ENCODE measurements at regions not wholly inside any gene's neighbourhood (a gene's known extent, or its start where the extent isn't known, plus 50 kb on each side); places are given as distances from the start of the nearest gene placed in this dataset.

DNA sequence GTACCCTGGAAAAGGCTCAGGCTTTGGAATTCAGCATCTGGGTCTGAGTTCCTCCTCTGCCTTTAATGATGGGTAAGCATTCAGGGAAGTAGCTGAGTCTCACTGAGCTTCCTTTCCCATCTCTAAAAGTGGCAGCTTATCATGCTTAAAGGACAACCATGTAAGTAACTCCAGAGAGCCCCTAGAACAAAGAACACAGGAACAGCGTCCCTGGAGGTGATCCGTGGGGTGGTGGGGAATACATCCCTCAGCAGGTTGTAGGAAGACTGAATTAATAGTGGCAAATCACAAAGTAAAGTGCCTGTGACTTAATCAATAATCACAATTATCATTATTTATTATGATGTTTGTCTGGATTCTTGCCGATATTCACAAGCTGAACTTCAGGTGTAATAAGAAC is 114.7 kb upstream of the ISX start:
- Histone ChIP-seq H3K4me2 (ENCODE audit: unreplicated experiment) (no peak overlapping the region), H4K20me1 (ENCODE audit: insufficient read depth) (no peaks in the 10 kb centered on the region), H2AFZ (no peak overlapping the region), H3K79me2 (ENCODE audit: insufficient read depth) (no peaks in the 10 kb centered on the region), H3K27ac (no peak overlapping the region), H3K36me3 (ENCODE audit: low read depth) (no peaks in the 10 kb centered on the region), H3K4me3 (no peak overlapping the region), H3K9me2 (ENCODE audit: insufficient read depth) (no peaks in the 10 kb centered on the region), H3K9ac (no peak overlapping the region), H3K27me3 (replicated peaks; ENCODE audit: insufficient read depth) (no peaks in the 10 kb centered on the region), H3F3A (ENCODE audit: insufficient read depth) (no peaks in the 10 kb centered on the region), H3K4me1 (ENCODE audit: insufficient read depth) (no peaks in the 10 kb centered on the region), H3K9me3 (ENCODE audit: low read depth) (no peaks in the 10 kb centered on the region)
- no peak for DNase-seq
- in situ Hi-C loops (cut with MboI): no loop called here
- TF ChIP-seq EZH2phosphoT487 (IDR thresholded peaks at IDR 0.05; ENCODE audit: insufficient read depth, low read depth): no peak
- TF ChIP-seq EZH2 (IDR thresholded peaks at IDR 0.05; ENCODE audit: insufficient read depth, poor library complexity, severe bottlenecking): no peak
- 30 to 36% methylated on average over 3 of the region's 3 CpGs for WGBS, 2 experiments (ENCODE audit: low coverage in 1 of 2, low lambda C conversion rate in 2 of 2, missing lambda C conversion rate in 2 of 2)

- 9 to 14% methylated on average over 5 of the region's 5 CpGs for WGBS, 2 experiments (ENCODE audit: low coverage in 1 of 2, low lambda C conversion rate in 2 of 2, missing lambda C conversion rate in 2 of 2)
- DNase-seq: no peak
- no peaks in the 10 kb centered on the region for H3K27me3 ChIP-seq (replicated peaks; ENCODE audit: insufficient read depth)
- no peak for TF ChIP-seq EZH2phosphoT487 (IDR thresholded peaks at IDR 0.05; ENCODE audit: insufficient read depth, low read depth)
- TF ChIP-seq EZH2 (IDR thresholded peaks at IDR 0.05; ENCODE audit: insufficient read depth, poor library complexity, severe bottlenecking): no peak
- no peak overlapping the region for H3K4me3 ChIP-seq
- H3K27ac ChIP-seq: no peak overlapping the region
- no peaks in the 10 kb centered on the region for H3K79me2 ChIP-seq (ENCODE audit: insufficient read depth)
- H3K36me3 ChIP-seq (ENCODE audit: low read depth): no peaks in the 10 kb centered on the region
- H4K20me1 ChIP-seq (ENCODE audit: insufficient read depth): no peaks in the 10 kb centered on the region
- no peaks in the 10 kb centered on the region for H3K9me3 ChIP-seq (ENCODE audit: low read depth)
- no peak overlapping the region for H3K9ac ChIP-seq
- H3F3A ChIP-seq (ENCODE audit: insufficient read depth): no peaks in the 10 kb centered on the region
- H3K9me2 ChIP-seq (ENCODE audit: insufficient read depth): no peaks in the 10 kb centered on the region
- H2AFZ ChIP-seq: no peak overlapping the region
- in situ Hi-C loops (cut with MboI): no loop called here
- H3K4me1 ChIP-seq (ENCODE audit: insufficient read depth): no peaks in the 10 kb centered on the region
- no peak overlapping the region for H3K4me2 ChIP-seq (ENCODE audit: unreplicated experiment)
Observed at GRCh38 chr22:34960005-34960404, 106.0 kb upstream of the ISX start.

DNA sequence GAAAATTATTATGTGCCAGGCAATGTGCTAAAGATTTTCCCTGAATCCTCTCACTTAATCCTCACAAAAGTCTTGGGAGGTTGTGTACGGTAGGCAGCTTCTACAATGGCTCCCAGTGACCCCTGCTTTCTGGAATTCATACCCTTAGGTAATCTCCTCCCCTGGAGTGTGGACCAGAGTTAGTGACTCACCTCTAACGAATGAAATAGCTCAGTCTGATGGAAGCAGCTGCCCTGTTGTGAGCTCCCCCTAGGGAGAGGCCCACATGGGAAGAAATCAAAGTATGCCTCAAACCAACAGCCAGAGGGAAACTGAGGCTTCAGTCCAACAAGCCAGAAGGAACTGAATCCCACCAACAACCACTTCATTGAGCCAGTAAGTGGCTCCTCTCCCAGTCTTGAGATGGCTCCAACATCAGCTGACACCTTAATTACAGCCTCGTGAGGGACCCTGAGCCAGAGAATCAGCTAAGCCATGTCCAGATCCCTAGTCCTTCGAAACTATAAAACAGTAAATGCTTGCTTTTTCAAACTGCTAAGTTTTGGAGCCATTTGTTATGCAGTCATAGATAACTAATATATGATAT is 98.9 kb upstream of the ISX start:
- Histone ChIP-seq H3K36me3 (ENCODE audit: low read depth) (no peaks in the 10 kb centered on the region), H3K9me3 (ENCODE audit: low read depth) (no peaks in the 10 kb centered on the region), H3K79me2 (ENCODE audit: insufficient read depth) (no peaks in the 10 kb centered on the region), H3F3A (ENCODE audit: insufficient read depth) (no peaks in the 10 kb centered on the region), H3K9me2 (ENCODE audit: insufficient read depth) (no peaks in the 10 kb centered on the region), H3K4me2 (ENCODE audit: unreplicated experiment) (no peak overlapping the region), H3K27ac (no peak overlapping the region), H4K20me1 (ENCODE audit: insufficient read depth) (no peaks in the 10 kb centered on the region), H3K9ac (no peak overlapping the region), H2AFZ (no peak overlapping the region), H3K27me3 (replicated peaks; ENCODE audit: insufficient read depth) (no peaks in the 10 kb centered on the region), H3K4me3 (no peak overlapping the region), H3K4me1 (ENCODE audit: insufficient read depth) (no peaks in the 10 kb centered on the region)
- no peak for TF ChIP-seq EZH2phosphoT487 (IDR thresholded peaks at IDR 0.05; ENCODE audit: insufficient read depth, low read depth)
- TF ChIP-seq EZH2 (IDR thresholded peaks at IDR 0.05; ENCODE audit: insufficient read depth, poor library complexity, severe bottlenecking): no peak
- peak; percentile 0 for DNase-seq
- in situ Hi-C loops (cut with MboI): no loop called here
- 7 to 10% methylated on average over 4 of the region's 4 CpGs for WGBS, 2 experiments (ENCODE audit: low coverage in 1 of 2, low lambda C conversion rate in 2 of 2, missing lambda C conversion rate in 2 of 2)

DNA sequence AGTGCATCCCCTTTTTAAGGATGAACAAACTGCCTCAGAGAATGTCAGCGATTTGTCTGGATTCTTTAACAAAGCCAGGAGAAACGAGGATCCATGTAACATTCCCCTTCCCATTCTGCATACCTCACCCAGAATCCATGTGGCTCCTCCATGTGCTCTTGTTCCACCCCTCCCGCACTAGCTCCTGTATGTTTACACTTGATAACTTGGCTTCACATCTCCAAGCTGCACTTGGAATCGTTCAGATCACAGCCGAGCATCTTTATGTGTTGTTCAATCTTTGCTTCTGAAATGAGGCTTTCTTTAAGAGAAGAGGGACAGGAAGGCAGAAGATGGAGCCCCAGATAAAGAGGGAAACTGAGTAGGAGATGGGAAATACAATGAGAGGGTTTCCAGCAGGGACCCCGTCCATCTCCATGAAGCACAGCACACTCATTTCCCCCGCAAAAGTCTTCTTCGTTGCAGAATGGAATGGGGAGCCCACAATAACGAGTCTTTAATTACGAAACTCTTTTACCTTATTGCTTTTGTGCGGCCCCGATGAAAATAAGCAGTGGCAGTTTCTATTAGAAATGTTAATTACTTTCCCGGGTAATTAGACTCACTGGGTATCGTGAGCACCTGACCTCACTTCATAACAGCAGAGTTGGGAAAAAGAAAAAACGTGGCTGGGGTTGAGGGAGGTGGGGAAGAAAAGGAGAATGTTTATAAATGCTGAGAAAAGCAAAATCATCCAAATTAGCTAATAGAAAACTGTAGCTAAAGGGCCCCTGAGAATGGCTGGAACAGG is 96.8 kb upstream of the ISX start:
- no peaks in the 10 kb centered on the region for H3K4me1 ChIP-seq (ENCODE audit: insufficient read depth)
- H3K27ac ChIP-seq: no peak overlapping the region
- H3K36me3 ChIP-seq (ENCODE audit: low read depth): no peaks in the 10 kb centered on the region
- no peak overlapping the region for H3K4me3 ChIP-seq
- TF ChIP-seq EZH2phosphoT487 (IDR thresholded peaks at IDR 0.05; ENCODE audit: insufficient read depth, low read depth) (no peak), EZH2 (IDR thresholded peaks at IDR 0.05; ENCODE audit: insufficient read depth, poor library complexity, severe bottlenecking) (no peak)
- WGBS, 2 experiments (ENCODE audit: low coverage in 1 of 2, low lambda C conversion rate in 2 of 2, missing lambda C conversion rate in 2 of 2): 31 to 33% methylated on average over 15 of the region's 15 CpGs
- DNase-seq: no peak
- no peaks in the 10 kb centered on the region for H4K20me1 ChIP-seq (ENCODE audit: insufficient read depth)
- no peaks in the 10 kb centered on the region for H3K9me3 ChIP-seq (ENCODE audit: low read depth)
- no peaks in the 10 kb centered on the region for H3K27me3 ChIP-seq (replicated peaks; ENCODE audit: insufficient read depth)
- no peak overlapping the region for H3K4me2 ChIP-seq (ENCODE audit: unreplicated experiment)
- H3F3A ChIP-seq (ENCODE audit: insufficient read depth): no peaks in the 10 kb centered on the region
- no peaks in the 10 kb centered on the region for H3K79me2 ChIP-seq (ENCODE audit: insufficient read depth)
- no peak overlapping the region for H2AFZ ChIP-seq
- H3K9me2 ChIP-seq (ENCODE audit: insufficient read depth): no peaks in the 10 kb centered on the region
- H3K9ac ChIP-seq: no peak overlapping the region
- in situ Hi-C loops (cut with MboI): no loop called here

Measured in GM23248 (cell line).